CD4-positive, alpha-beta T cell treated with Interleukin-15 for 1 hour (primary cell): ENCODE measurements at regions not wholly inside any gene's neighbourhood (a gene's known extent, or its start where the extent isn't known, plus 50 kb on each side); places are given as distances from the start of the nearest gene placed in this dataset.

Source experiments
- DNase-seq: peaks from one replicate; pipeline ENCODE4 v3.0.0-alpha.2; 2020

DNA sequence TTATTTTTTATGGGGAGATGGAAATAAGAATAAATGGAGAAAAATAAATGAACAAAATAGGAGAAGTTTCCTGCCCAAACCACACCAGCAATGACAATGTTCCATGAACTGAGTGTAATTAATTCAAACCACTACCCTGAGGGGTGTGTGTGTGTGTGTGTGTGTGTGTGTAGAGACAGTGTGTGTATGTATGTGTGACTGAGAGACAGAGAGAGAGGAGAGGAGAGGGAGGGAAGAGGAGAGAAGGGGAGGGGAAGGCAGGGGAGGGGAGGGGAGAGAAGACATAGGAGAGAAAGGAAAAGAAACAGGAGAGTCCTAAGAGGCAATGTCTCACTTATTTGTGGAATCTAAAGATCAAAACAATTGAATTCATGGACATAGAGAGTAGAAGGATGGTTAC is 65.0 kb upstream of the POU2AF1 start:
- no peak for DNase-seq

DNA sequence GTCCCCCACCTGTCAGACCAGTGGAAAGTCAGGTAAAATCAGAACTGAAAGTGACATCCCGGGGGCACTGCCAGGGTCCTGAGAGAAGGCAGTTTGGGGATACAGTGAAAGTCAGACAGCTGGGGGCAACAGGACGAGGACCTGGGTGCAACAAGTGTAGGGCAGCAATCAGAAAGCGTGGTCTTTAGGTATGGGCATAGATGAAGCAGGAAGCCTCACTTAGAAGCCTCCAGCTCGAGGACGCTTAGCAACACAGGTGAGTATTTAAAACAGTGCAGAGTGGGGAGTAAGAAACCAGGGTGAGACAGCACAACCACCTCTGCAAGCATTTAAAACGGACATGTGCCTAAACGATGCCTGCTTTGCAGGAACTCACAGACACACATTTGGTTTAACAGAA is 64.6 kb upstream of the POU2AF1 start:
- DNase-seq, result no peak

DNA sequence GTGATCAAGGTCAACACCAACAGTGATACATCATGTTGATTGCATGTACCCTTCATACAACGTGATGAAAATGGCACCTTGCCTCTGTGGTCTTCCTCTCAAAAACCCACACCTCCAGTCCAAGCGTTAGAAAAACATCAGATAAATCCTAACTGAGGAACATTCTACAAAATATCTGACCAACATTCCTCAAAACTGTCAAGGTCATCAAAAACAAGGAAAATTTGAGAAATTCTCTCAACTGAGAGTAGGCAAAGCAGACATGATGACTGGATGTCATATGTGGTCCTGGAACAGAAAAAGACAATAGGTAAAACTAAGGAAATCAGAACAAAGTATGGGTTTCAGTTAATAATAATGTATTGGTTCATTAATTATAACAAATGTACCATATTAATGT is 64.0 kb upstream of the POU2AF1 start:
- no peak for DNase-seq

DNA sequence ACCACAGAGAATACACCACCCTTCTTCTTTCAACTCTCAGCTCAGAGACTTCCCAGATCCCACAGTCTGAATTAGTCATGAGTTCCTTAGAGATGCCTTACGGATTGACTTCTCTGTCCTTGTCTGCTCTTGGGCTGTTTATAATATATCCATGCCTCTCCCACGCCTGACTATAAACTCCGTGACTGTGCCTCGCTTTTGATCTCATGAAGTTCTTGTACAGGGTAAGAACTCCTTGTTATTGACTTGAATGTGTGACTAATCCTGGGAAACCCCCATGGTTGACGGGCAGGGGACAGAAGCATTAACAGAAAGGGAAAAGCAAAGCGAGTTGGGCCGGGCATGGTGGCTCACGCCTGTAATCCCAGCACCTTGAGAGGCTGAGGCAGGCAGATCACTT is 62.4 kb upstream of the POU2AF1 start:
- no peak for DNase-seq

DNA sequence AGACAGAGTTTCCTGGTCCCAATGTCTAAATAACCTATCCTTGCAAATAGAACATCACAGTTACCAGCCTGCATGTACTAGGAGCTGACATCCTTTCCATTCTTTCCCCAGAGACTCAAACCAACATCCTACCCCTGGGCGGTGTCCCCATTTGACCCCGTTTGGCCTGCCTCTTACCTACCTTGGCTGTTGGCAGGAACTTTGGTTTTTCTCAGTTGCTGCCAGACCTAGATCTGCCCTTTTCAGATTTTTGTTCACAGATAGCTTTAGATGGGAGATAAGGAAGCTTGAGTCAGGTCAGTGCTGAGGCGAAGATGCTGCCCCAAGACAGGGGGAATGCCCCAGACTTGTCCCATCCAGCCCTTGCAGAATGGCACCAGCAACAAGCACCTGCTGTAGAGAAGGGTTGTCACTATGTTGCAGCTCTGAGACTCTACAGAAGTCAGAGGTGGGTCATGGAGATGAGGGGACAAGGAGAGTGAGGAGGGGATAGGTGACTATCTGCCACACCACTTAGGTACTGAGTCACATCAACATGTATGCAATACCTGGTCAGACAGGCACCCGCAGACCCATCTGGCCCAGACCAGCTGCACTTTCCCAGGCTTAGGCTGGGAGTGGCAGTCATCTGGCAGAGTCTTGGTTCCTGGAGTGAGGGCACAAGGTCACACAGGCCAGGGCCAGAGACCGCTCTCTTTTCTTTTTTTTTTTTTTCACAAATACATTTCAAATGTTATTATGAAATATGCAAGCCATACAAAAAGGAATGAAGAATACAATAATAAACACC is 61.5 kb upstream of the POU2AF1 start:
- DNase-seq, result no peak

DNA sequence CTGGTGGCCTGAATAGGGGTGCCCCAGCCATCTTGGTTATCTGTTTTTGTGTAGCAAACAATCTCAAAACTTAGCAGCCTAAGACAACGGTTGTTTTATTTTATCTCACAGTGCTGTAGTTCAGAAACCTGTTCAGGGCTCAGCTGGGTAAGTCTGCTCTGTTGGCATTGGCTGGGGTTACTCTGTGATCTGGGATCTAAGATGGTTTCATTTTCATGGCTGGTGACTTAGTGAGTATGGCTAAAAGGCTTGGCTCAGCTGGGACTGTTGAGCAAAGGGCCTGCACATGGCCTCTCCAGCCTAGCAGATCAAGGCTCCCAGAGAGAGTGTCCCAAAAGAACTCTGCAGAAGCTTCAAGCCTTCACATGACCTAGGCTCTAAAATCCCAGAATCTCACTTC is 60.8 kb upstream of the POU2AF1 start:
- DNase-seq, result no peak

DNA sequence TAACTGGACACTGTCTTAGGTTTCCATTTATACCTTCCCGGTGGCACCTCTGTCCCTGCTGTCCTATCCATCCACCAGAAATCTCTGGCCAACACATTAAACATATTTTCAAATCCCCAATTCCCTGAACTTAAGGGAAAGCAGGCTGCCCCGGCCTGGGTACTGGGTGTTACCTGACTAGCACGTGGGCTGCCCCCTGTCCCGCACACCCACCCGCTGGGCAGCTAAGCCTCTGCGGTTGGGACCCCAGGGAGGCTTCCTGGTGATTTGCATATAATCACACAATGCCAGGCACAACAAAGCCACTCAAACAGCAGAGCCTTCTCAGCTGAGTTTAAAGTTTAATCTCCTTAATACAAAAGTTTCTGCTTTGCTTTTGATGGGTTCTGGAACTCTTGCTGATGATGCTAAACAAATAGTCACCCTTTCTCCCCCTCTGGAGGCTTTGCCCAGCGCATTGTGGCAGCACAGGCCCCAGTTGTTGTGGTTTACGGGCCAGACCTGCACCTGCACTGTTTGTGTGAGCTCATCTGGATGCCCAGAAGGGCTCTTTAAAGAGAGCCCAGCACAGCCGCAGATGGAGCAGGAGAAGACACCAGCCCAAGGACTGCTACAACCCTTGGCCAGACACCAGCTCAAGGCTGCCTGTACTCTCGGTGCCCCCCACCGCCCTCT is 59.9 kb upstream of the POU2AF1 start:
- DNase-seq, result no peak

DNA sequence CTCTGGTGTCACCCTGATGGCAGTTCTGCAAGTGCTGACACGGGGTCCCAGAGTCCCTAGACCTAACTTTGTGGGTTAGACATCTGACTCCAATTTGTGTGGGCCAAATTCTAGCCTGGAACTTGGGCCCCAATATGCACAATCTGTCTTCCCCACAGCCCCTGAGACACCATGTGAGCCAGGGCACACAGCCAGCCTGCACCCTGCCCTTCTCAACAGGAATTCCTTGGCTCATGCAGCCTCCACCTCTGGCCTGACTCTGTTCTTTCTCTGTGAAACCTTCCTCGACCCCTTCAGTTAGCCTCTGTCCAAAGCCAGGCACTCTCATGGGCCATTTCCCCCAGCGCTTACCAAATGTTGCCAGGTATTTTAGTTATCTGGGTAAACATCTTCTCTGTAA is 59.1 kb upstream of the POU2AF1 start:
- no peak for DNase-seq

DNA sequence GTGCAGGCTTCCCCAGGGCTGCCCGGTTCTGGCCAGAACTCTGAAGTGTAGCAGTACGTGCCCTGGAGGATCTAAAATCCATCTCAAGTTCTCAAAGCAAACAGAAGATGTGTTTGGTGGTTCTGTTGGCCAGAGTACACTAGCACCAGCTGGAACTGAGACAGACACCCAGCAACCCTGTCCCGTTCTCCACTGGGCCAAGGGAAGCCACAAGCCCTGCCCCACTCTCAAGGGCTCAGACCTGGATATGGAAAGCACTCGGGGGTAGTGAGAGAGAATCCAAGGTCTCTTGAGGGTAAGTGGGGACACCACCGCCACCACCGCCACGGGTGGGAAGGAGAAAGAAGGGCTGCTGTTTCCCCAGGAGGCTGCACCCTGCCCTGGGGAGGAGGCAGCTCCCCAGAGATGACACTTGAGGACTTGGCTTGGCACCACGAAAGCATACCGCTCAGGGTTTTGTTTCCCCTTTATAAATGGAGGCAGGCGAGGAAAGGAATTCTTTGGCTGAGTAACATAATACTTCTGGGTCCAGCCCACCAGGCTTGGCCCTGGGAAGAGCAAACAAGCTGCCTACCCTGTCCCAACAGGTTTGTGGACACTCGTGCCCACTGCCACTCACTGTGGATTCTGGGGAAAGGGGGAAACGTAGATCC is 56.1 kb upstream of the POU2AF1 start:
- DNase-seq, result no peak

DNA sequence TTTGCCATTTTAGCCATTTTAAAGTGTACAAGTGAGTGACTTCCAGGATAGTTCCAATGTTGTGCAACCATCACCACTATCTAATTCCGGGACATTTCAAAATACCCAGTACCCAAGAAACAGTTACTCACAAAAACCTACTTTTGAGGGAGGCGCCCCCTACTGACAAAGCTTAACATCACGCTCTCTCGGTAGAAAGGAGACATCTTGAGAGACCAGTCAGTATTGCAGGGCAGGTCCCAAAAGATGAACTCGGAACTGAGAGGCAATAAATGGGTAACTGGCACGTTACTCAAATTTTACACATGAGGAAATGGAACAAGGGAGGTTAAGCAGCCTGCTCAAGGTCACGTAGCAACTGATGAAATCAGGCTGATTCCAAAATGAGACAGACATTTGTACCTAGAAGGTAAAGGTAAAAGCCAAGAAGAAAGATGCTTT is 50.0 kb upstream of the POU2AF1 start:
- DNase-seq, result peak; percentile 39
